Kidney (tissue), 13 donors: ENCODE measurements at regions not wholly inside any gene's neighbourhood (a gene's known extent, or its start where the extent isn't known, plus 50 kb on each side); places are given as distances from the start of the nearest gene placed in this dataset.
"Not testable (repeated sequence)": the region's sequence is repeated elsewhere in the genome, so short reads cannot be mapped to it uniquely, and the experiment has no call there.

ENCODE experiments used
- DNase-seq, 5 donors: peaks; one replicate each; pipeline ENCODE4 v3.0.0-alpha.2; 2013 to 2020
- FAIRE-seq: peaks from 2 replicates; lab custom pipeline; 2012; peaks lifted over from hg19 to GRCh38; lab: Jason Lieb, UNC
- H3K27ac ChIP-seq, 2 donors: one replicate each; pipeline ENCODE4 v1.7.0; 2013; ENCODE audit warnings: low read depth in 2 of 2, low read length in 2 of 2, inconsistent platforms in 1 of 2
- H3K27me3 ChIP-seq: one replicate; pipeline ENCODE4 v1.7.1; 2013; ENCODE audit warnings: low read length, inconsistent platforms; ENCODE audit not compliant: control insufficient read depth, insufficient read depth
- H3K36me3 ChIP-seq, 3 donors: one replicate each; pipeline versions ENCODE4 v1.7.0 to v1.7.1; 2013; ENCODE audit warnings: low read length in 3 of 3, control low read depth in 1 of 3, inconsistent platforms in 1 of 3; ENCODE audit not compliant: insufficient read depth in 3 of 3, control insufficient read depth in 2 of 3
- H3K4me1 ChIP-seq, 3 donors: one replicate each; pipeline versions ENCODE4 v1.7.0 to v1.7.1; 2013; ENCODE audit warnings: low read length in 3 of 3, inconsistent platforms in 1 of 3, low read depth in 1 of 3; ENCODE audit not compliant: control insufficient read depth in 2 of 3, insufficient read depth in 2 of 3
- H3K4me3 ChIP-seq, 3 donors: one replicate each; pipeline versions ENCODE4 v1.7.0 to v1.8.1; 2013; ENCODE audit warnings: low read length in 3 of 3, control low read depth in 1 of 3, inconsistent platforms in 1 of 3
- H3K9ac ChIP-seq, 3 donors: one replicate each; pipeline versions ENCODE4 v1.7.0 to v1.7.1; 2013; ENCODE audit warnings: low read length in 3 of 3, control low read depth in 1 of 3, inconsistent platforms in 1 of 3
- H3K9me3 ChIP-seq, 3 donors: one replicate each; pipeline versions ENCODE4 v1.7.0 to v1.7.1; 2013; ENCODE audit warnings: low read length in 3 of 3, control low read depth in 1 of 3, inconsistent platforms in 1 of 3; ENCODE audit not compliant: control insufficient read depth in 2 of 3, insufficient read depth in 1 of 3
- CTCF ChIP-seq: IDR thresholded peaks from 3 replicates; pipeline ENCODE4 v1.5.1; 2012; ENCODE audit warnings: mild to moderate bottlenecking, moderate library complexity, borderline replicate concordance; ENCODE audit not compliant: insufficient read depth; ENCODE audit errors: extremely low read depth
- intact Hi-C: fragments of 100-400 bp; cut with DNase I; formaldehyde crosslinking; loops from one replicate; pipeline ENCODE4 v1.11.1; 2022
- donor health status: control.
- donor health status: control.
- donor health status: control.
- donor health status: control.
- donor health status: control.
- donor health status: DM: yes; HTN: yes; CAD: no.
- donor health status: Normal renal cell carcinoma (clear cell type).

GRCh38 chrX:96474741-96475125, 209.9 kb upstream of the DIAPH2 start:
- no peaks in the 10 kb centered on the region for H3K36me3 ChIP-seq
- no peak overlapping the region for H3K27ac ChIP-seq
- DNase-seq = no peak
- no peak overlapping the region for H3K4me3 ChIP-seq
- no peaks in the 10 kb centered on the region for H3K9me3 ChIP-seq
- no peaks in the 10 kb centered on the region for H3K27me3 ChIP-seq
- FAIRE-seq = no peak
- intact Hi-C loops = no loop called here
- H3K4me1 ChIP-seq = no peaks in the 10 kb centered on the region
- H3K9ac ChIP-seq = no peak overlapping the region
- no peak for TF ChIP-seq CTCF

GRCh38 chrX:96480081-96480480, 204.6 kb upstream of the DIAPH2 start:
- Histone ChIP-seq H3K4me1 (no peaks in the 10 kb centered on the region), H3K36me3 (no peaks in the 10 kb centered on the region), H3K27ac (no peak overlapping the region), H3K9ac (no peak overlapping the region), H3K4me3 (no peak overlapping the region), H3K9me3 (no peaks in the 10 kb centered on the region), H3K27me3 (no peaks in the 10 kb centered on the region)
- TF ChIP-seq CTCF = no peak
- intact Hi-C loops = no loop called here
- FAIRE-seq (no peak), DNase-seq (no peak)

- no peak for FAIRE-seq
- Histone ChIP-seq H3K4me1 (no peaks in the 10 kb centered on the region), H3K9ac (no peak overlapping the region), H3K36me3 (no peaks in the 10 kb centered on the region), H3K9me3 (no peaks in the 10 kb centered on the region), H3K4me3 (no peak overlapping the region), H3K27me3 (no peaks in the 10 kb centered on the region), H3K27ac (no peak overlapping the region)
- intact Hi-C loops = no loop called here
- TF ChIP-seq CTCF = no peak
- no peak for DNase-seq
Observed at GRCh38 chrX:96481831-96482230, 202.8 kb upstream of the DIAPH2 start.

GRCh38 chrX:96483647-96484160, 200.9 kb upstream of the DIAPH2 start:
- H3K36me3 ChIP-seq = no peaks in the 10 kb centered on the region
- H3K4me3 ChIP-seq = no peak overlapping the region
- intact Hi-C loops = no loop called here
- no peaks in the 10 kb centered on the region for H3K9me3 ChIP-seq
- no peak overlapping the region for H3K9ac ChIP-seq
- TF ChIP-seq CTCF = no peak
- no peak overlapping the region for H3K27ac ChIP-seq
- no peaks in the 10 kb centered on the region for H3K4me1 ChIP-seq
- no peak for DNase-seq
- no peak for FAIRE-seq
- H3K27me3 ChIP-seq = no peaks in the 10 kb centered on the region

GRCh38 chrX:96486687-96487086, 198.0 kb upstream of the DIAPH2 start:
- H3K9ac ChIP-seq, H3K4me1 ChIP-seq, H3K9me3 ChIP-seq, H3K36me3 ChIP-seq, H3K27me3 ChIP-seq, H3K4me3 ChIP-seq, H3K27ac ChIP-seq, FAIRE-seq, intact Hi-C loops: not testable (repeated sequence)
- peak in 1 of 5 donors; percentile 26 for DNase-seq
